ENCODE measurements at regions not wholly inside any gene's neighbourhood (a gene's known extent, or its start where the extent isn't known, plus 50 kb on each side); places are given as distances from the start of the nearest gene placed in this dataset.

GRCh38 chr13:42383025-42383424 is 111.1 kb downstream of the AKAP11 start:
- Histone ChIP-seq H3K36me3 (ENCODE audit: control insufficient read depth in 1 of 2, insufficient read depth in 2 of 2, low read length in 2 of 2) (no peaks in the 10 kb centered on the region), H4K20me1 (ENCODE audit: insufficient read depth) (no peaks in the 10 kb centered on the region), H3K4me3 (replicated peaks in 1 of 2; ENCODE audit: low read depth in 1 of 2, low read length in 2 of 2) (no peak overlapping the region), H3K79me2 (ENCODE audit: insufficient read depth, low read length) (no peaks in the 10 kb centered on the region), H2AFZ (ENCODE audit: low read depth, low read length, poor library complexity, severe bottlenecking) (no peak overlapping the region), H3K27ac (ENCODE audit: low read depth, low read length) (no peak overlapping the region), H3K27me3 (ENCODE audit: insufficient read depth, low read length) (no peaks in the 10 kb centered on the region), H3K9me3 (ENCODE audit: control insufficient read depth in 1 of 2, insufficient read depth in 1 of 2, low read depth in 1 of 2, low read length in 2 of 2) (no peaks in the 10 kb centered on the region), H3K9me2 (ENCODE audit: insufficient read depth) (no peaks in the 10 kb centered on the region), H3K4me1 (ENCODE audit: control insufficient read depth in 1 of 2, insufficient read depth in 2 of 2, low read length in 2 of 2) (no peaks in the 10 kb centered on the region), H3K9ac (ENCODE audit: low read length) (no peak overlapping the region), H3K4me2 (ENCODE audit: low read length) (no peak overlapping the region)
- no peak for TF ChIP-seq EZH2phosphoT487 (IDR thresholded peaks at IDR 0.05; ENCODE audit: borderline replicate concordance)
- no TSS peak for BruUV-seq (replicated peaks)
- ATAC-seq (no peak), DNase-seq (ENCODE audit: low read depth, low spot score) (no peak)
- ChIA-PET RAD21 (ENCODE audit: low non-redundant PET in 1 of 2, low total read pairs in 2 of 2, uncharacterized antibody in 2 of 2, unreplicated experiment in 2 of 2) (no interaction called here), CTCF (no interaction called here), POLR2A (no interaction called here)
- intact Hi-C loops (cut with micrococcal nuclease) = no loop called here

GRCh38 chr13:42384265-42384664 is 112.3 kb downstream of the AKAP11 start:
- Histone ChIP-seq H3K27ac (ENCODE audit: low read depth, low read length) (no peak overlapping the region), H3K27me3 (ENCODE audit: insufficient read depth, low read length) (no peaks in the 10 kb centered on the region), H4K20me1 (ENCODE audit: insufficient read depth) (no peaks in the 10 kb centered on the region), H3K9me2 (ENCODE audit: insufficient read depth) (no peaks in the 10 kb centered on the region), H3K9me3 (ENCODE audit: control insufficient read depth in 1 of 2, insufficient read depth in 1 of 2, low read depth in 1 of 2, low read length in 2 of 2) (no peaks in the 10 kb centered on the region), H3K79me2 (ENCODE audit: insufficient read depth, low read length) (no peaks in the 10 kb centered on the region), H3K9ac (ENCODE audit: low read length) (no peak overlapping the region), H3K4me3 (replicated peaks in 1 of 2; ENCODE audit: low read depth in 1 of 2, low read length in 2 of 2) (no peak overlapping the region), H2AFZ (ENCODE audit: low read depth, low read length, poor library complexity, severe bottlenecking) (no peak overlapping the region), H3K36me3 (ENCODE audit: control insufficient read depth in 1 of 2, insufficient read depth in 2 of 2, low read length in 2 of 2) (no peaks in the 10 kb centered on the region), H3K4me1 (ENCODE audit: control insufficient read depth in 1 of 2, insufficient read depth in 2 of 2, low read length in 2 of 2) (no peaks in the 10 kb centered on the region), H3K4me2 (ENCODE audit: low read length) (no peak overlapping the region)
- ChIA-PET POLR2A (no interaction called here), CTCF (no interaction called here), RAD21 (ENCODE audit: low non-redundant PET in 1 of 2, low total read pairs in 2 of 2, uncharacterized antibody in 2 of 2, unreplicated experiment in 2 of 2) (no interaction called here)
- TF ChIP-seq JUND (IDR thresholded peaks at IDR 0.05) = peak; percentile 21; the same call in 1 of the 2 replicates
- TF ChIP-seq ZFX (IDR thresholded peaks at IDR 0.05) = no peak
- TF ChIP-seq TCF7L2 (IDR thresholded peaks at IDR 0.05; ENCODE audit: borderline replicate concordance, extremely low read depth, insufficient read depth, insufficient read length) = no peak
- TF ChIP-seq EZH2 (IDR thresholded peaks at IDR 0.05) = no peak
- no peak for TF ChIP-seq ZBTB33 (IDR thresholded peaks at IDR 0.05; ENCODE audit: extremely low read depth, insufficient replicate concordance, low read length)
- no peak for TF ChIP-seq RAD21 (IDR thresholded peaks at IDR 0.05; ENCODE audit: low read depth)
- ATAC-seq = no peak
- no TSS peak for BruUV-seq (replicated peaks)
- intact Hi-C loops (cut with micrococcal nuclease) = no loop called here
- no peak for DNase-seq (ENCODE audit: low read depth, low spot score)

Measured in HCT116 (cell line).